Activated naive CD8-positive, alpha-beta T cell treated with anti-CD3 and anti-CD28 coated beads, Interleukin-2, amount 10 ng/mL, durations not matched to agents 7 days and 5 days (primary cell): ENCODE measurements at regions not wholly inside any gene's neighbourhood (a gene's known extent, or its start where the extent isn't known, plus 50 kb on each side); places are given as distances from the start of the nearest gene placed in this dataset.
"Not testable (repeated sequence)": the region's sequence is repeated elsewhere in the genome, so short reads cannot be mapped to it uniquely, and the experiment has no call there.

Experiments used
- ATAC-seq: fragments of 150-1000 bp; cut with Tn5 transposase; one replicate; pipeline ENCODE4 v1.10.0; 2021; ENCODE audit warnings: low read depth, moderate library complexity
- POLR2A ChIA-PET: fragments of 350-600 bp; sonication (Branson Sonifier 250); formaldehyde crosslinking; loops from one replicate; lab custom pipeline; 2021; ENCODE audit warnings: antibody characterized with exemption; lab: Charles Lee
- DNase-seq: peaks from one replicate; pipeline ENCODE4 v3.0.0; 2021
- H3K27ac Mint-ChIP-seq: one replicate; pipeline ENCODE4 v1.8.0; 2022; ENCODE audit warnings: mild to moderate bottlenecking, mixed read lengths
- H3K27me3 Mint-ChIP-seq: one replicate; pipeline ENCODE4 v1.8.0; 2022; ENCODE audit warnings: mild to moderate bottlenecking, moderate library complexity, mixed read lengths
- H3K36me3 Mint-ChIP-seq: one replicate; pipeline ENCODE4 v1.8.0; 2021; ENCODE audit warnings: mild to moderate bottlenecking, mixed read lengths
- H3K4me1 Mint-ChIP-seq: one replicate; pipeline ENCODE4 v1.8.0; 2021; ENCODE audit warnings: mixed read lengths
- H3K4me3 Mint-ChIP-seq: one replicate; pipeline ENCODE4 v1.8.0; 2022; ENCODE audit warnings: mild to moderate bottlenecking, moderate library complexity, mixed read lengths
- H3K9me3 Mint-ChIP-seq: one replicate; pipeline ENCODE4 v1.8.0; 2021; ENCODE audit warnings: mixed read lengths

DNA sequence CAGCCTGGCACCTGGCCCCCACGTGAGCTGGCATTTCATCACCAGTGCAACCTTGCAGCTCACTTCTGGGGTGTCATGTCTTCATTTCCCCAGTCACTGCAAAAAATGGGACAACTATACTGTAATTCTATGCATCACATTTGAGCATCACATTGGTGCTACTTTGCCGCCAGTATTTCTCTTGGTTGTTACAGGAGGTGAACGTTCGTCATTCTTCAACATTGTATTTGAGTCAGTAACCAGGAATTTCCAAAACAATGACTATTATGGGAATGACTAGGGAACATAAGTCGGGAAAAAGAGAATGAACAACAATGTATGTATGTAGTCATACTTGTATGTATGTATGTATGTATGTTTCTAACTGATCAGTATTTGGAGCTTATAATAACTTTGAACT is 1278.0 kb downstream of the EFNA5 start:
- Mint-ChIP-seq H3K4me1 (no peaks in the 10 kb centered on the region), H3K9me3 (no peaks in the 10 kb centered on the region), H3K4me3 (no peak overlapping the region), H3K36me3 (no peaks in the 10 kb centered on the region), H3K27me3 (no peaks in the 10 kb centered on the region), H3K27ac (no peak overlapping the region)
- no peak for DNase-seq
- POLR2A ChIA-PET: no interaction called here
- ATAC-seq: no peak

DNA sequence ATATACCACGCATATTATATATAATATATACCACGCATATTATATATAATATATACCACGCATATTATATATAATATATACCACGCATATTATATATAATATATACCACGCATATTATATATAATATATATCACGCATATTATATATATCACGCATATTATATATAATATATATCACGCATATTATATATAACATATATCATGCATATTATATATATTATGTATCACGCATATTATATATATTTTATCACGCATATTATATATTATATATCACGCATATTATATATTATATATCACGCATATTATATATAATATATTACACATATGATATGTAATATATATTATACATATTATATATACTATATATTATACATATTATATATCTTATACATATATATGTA is 1283.0 kb downstream of the EFNA5 start:
- H3K27me3 Mint-ChIP-seq, ATAC-seq, H3K4me1 Mint-ChIP-seq, H3K36me3 Mint-ChIP-seq, POLR2A ChIA-PET, H3K27ac Mint-ChIP-seq, H3K9me3 Mint-ChIP-seq, DNase-seq, H3K4me3 Mint-ChIP-seq: not testable (repeated sequence)

DNA sequence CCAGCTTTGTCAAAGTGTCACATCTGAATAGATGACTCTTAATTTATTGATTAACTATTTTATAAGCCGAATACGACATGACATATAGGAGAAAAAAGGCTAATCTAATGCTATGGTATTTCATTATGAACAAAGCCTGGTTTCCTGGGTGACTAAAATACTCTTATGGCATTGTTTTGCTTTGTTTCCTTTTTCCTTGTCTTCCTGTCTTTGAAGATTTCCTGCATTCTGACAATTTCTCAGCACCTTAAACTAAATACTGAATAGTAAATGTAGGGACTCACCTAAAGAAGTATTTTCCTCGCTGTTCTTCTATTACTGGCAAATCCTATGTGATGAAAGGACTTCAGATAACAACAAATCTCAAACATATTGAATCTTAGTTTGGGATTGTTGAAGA is 1284.5 kb downstream of the EFNA5 start:
- POLR2A ChIA-PET: no interaction called here
- no peak for ATAC-seq
- H3K4me3 Mint-ChIP-seq: no peak overlapping the region

DNA sequence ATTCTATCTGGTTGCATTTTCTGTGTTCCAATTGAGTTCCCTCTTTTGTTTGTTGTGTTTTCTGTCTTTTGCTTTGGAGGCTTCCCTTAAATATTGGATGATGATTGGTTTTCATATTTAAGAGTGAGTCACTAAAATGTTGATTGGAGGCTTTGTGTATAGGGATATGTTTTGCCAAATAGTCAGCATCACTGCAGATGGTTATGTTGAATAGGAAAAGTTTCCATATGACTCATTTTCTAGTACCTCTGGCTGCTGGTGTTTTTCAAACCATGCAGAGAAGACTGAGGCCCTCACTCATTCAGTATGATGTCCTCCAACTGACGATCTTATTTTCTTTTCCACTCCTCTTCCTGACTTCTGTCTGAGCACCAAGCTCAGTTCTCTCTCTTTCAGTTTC is 1290.0 kb downstream of the EFNA5 start:
- no peak for ATAC-seq
- no peak overlapping the region for H3K27ac Mint-ChIP-seq
- POLR2A ChIA-PET: no interaction called here

More for the DNA sequence above, 1284.5 kb downstream of the EFNA5 start:
- Mint-ChIP-seq H3K36me3 (no peaks in the 10 kb centered on the region), H3K27ac (no peak overlapping the region), H3K27me3 (no peaks in the 10 kb centered on the region), H3K9me3 (no peaks in the 10 kb centered on the region), H3K4me1 (no peaks in the 10 kb centered on the region)
- no peak for DNase-seq

DNA sequence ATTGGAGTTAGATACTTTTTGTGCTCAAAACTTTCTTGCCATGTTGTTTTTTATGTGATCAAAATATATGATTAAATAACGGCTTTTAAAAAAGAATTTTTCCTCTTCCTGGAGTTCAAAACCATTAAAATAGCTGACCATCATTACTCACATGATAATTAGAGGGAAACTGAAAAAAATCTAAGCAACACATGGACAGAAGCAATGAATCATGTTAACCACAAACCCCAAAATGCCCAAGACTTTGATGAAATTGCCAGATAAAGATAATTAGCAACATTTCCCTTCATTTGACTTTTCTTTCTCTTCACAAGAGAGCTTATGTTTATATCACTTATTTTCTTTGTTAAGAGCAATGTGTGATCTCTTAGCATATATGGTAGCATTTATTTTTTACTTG is 1294.2 kb downstream of the EFNA5 start:
- Mint-ChIP-seq H3K27me3 (no peaks in the 10 kb centered on the region), H3K4me3 (no peak overlapping the region), H3K36me3 (no peaks in the 10 kb centered on the region), H3K9me3 (peaks cover 1% of the 10 kb centered on the region), H3K27ac (no peak overlapping the region), H3K4me1 (no peaks in the 10 kb centered on the region)
- ATAC-seq (no peak), DNase-seq (no peak)
- POLR2A ChIA-PET: no interaction called here

More for the DNA sequence above, 1290.0 kb downstream of the EFNA5 start:
- Mint-ChIP-seq H3K4me3 (no peak overlapping the region), H3K4me1 (no peaks in the 10 kb centered on the region), H3K36me3 (no peaks in the 10 kb centered on the region), H3K27me3 (no peaks in the 10 kb centered on the region), H3K9me3 (peaks cover 1% of the 10 kb centered on the region)
- no peak for DNase-seq

DNA sequence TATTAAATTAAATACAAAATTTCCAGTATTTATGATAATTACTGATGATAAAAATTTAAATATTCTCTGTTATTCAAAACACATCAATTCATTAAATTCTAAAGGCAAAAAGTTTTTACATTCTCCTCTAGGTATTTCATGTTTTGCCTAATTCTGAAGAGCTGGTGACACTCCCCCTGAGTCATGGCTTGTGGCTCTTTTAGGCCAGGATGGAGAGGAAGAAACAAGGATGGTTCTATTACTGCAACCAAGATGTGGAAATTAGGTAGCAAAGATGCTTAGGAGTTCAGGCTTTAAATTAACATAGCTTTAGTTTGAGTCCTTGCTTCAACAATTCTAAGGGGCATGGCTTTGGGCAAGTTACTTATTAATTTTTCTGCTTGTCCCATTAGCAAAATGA is 1295.8 kb downstream of the EFNA5 start:
- no peak overlapping the region for H3K27ac Mint-ChIP-seq
- no peak for DNase-seq
- no peak for ATAC-seq
- no peaks in the 10 kb centered on the region for H3K4me1 Mint-ChIP-seq
- POLR2A ChIA-PET: no interaction called here
- H3K9me3 Mint-ChIP-seq: peaks cover 3% of the 10 kb centered on the region
- no peaks in the 10 kb centered on the region for H3K27me3 Mint-ChIP-seq
- H3K36me3 Mint-ChIP-seq: no peaks in the 10 kb centered on the region
- H3K4me3 Mint-ChIP-seq: no peak overlapping the region

DNA sequence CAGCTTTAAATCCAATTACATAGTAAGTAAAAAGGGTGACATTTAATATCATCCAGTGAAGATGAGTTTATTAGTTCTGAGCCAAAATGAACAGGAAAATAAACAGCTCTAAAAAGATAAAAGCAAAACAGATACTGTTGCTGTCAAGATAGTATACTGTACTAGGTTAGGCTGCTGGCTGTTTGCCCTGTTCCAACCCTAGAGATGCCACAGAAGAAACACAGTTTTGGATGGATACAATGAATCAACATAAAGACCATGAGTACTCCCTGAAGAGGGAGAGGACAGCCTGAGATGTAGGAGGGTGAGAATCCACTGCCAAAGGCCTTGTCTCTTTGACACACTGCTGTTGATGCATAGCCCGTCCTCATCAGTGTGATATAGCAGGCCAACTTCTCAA is 1302.7 kb downstream of the EFNA5 start:
- ATAC-seq: no peak

DNA sequence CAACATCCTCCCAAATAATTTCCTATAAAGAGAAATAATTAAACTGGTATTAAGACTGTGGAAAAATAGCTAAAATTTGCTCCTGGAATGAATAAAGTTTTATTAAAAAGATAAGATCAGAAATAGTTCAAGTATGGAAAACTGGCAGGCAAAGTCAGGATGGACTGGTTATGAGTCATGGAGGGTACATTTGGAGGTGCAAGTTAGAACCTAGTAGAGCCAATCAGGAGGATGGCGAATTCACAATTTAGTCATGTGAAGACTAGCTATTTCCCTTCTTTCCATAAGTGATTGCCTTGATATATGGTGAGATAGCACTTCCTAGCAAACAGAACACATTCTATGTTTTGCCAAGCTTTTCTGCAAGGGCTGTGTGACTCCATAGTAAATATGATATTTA is 1303.5 kb downstream of the EFNA5 start:
- no peak for ATAC-seq
- H3K36me3 Mint-ChIP-seq: no peaks in the 10 kb centered on the region
- no peak for DNase-seq
- H3K9me3 Mint-ChIP-seq: peaks cover 7% of the 10 kb centered on the region
- no peak overlapping the region for H3K4me3 Mint-ChIP-seq
- H3K27me3 Mint-ChIP-seq: no peaks in the 10 kb centered on the region
- H3K4me1 Mint-ChIP-seq: no peaks in the 10 kb centered on the region
- POLR2A ChIA-PET: no interaction called here
- no peak overlapping the region for H3K27ac Mint-ChIP-seq

More for the DNA sequence above, 1302.7 kb downstream of the EFNA5 start:
- Mint-ChIP-seq H3K9me3 (peaks cover 6% of the 10 kb centered on the region), H3K4me1 (no peaks in the 10 kb centered on the region), H3K27ac (no peak overlapping the region), H3K36me3 (no peaks in the 10 kb centered on the region), H3K4me3 (no peak overlapping the region), H3K27me3 (no peaks in the 10 kb centered on the region)
- no peak for DNase-seq
- POLR2A ChIA-PET: no interaction called here

DNA sequence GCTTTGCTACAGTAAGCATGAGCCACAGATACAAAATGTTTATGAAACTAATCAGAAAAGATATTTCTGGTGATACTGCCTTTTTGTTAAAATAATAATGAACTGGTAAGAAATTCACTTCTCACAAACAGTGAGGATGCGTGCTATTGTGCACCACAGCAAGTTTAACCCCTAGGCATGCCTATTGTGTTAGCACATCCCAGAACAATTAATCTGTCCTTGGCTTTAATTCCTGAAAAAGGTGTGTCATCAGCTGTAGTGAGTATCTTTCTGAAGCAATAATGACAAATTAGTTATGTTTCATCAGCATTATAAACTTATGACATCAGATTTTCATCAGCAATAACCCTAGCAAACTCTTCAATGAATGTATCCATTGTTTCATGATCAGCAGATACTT is 1307.2 kb downstream of the EFNA5 start:
- H3K9me3 Mint-ChIP-seq: peaks cover 5% of the 10 kb centered on the region
- no peak overlapping the region for H3K4me3 Mint-ChIP-seq
- H3K27me3 Mint-ChIP-seq: no peaks in the 10 kb centered on the region
- POLR2A ChIA-PET: no interaction called here
- DNase-seq (no peak), ATAC-seq (no peak)
- H3K36me3 Mint-ChIP-seq: no peaks in the 10 kb centered on the region
- no peak overlapping the region for H3K27ac Mint-ChIP-seq
- H3K4me1 Mint-ChIP-seq: no peaks in the 10 kb centered on the region

DNA sequence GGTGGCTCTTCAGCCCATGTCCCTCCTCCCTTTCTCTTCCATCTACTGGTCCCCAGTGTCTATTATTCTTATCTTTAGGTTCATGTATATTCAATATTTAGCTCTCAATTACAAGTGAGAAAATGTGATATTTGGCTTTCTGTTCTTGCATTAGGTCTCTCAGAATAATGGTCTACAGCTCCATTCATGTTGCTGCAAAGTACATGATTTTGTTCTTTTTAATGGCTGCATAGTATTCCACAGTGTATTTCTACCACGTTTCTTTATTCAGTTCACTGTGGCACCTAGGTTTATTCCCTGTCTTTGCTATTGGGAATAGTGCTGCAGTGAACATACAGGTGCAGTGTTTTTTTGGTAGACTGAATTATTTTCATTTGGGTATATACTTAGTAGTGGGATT is 1308.8 kb downstream of the EFNA5 start:
- Mint-ChIP-seq H3K4me1 (no peaks in the 10 kb centered on the region), H3K27ac (no peak overlapping the region), H3K36me3 (no peaks in the 10 kb centered on the region), H3K9me3 (peaks cover 5% of the 10 kb centered on the region), H3K27me3 (no peaks in the 10 kb centered on the region), H3K4me3 (no peak overlapping the region)
- DNase-seq (no peak), ATAC-seq (no peak)
- POLR2A ChIA-PET: no interaction called here

DNA sequence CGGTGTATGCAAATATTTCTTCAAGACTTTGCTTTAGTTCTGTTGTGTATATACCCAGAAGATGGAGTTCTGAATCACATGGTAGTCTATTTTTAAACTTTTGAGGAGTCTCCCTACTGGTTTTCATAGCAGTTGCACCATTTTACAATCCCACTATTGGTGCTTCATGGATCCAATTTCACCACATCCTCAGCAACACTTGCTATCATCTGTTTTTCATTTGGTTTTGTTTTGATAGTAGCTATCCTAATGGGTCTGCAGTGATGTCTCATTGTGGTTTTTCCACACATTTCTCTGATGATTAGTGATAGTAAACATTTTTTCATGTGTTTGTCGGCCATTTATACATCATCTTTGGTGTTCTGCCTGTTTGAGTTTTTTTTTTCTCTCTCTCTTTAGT is 1339.3 kb downstream of the EFNA5 start:
- DNase-seq (no peak), ATAC-seq (no peak)
- Mint-ChIP-seq H3K36me3 (no peaks in the 10 kb centered on the region), H3K9me3 (peaks cover 3% of the 10 kb centered on the region), H3K27ac (no peak overlapping the region), H3K4me3 (no peak overlapping the region), H3K27me3 (no peaks in the 10 kb centered on the region), H3K4me1 (no peaks in the 10 kb centered on the region)
- POLR2A ChIA-PET: no interaction called here

DNA sequence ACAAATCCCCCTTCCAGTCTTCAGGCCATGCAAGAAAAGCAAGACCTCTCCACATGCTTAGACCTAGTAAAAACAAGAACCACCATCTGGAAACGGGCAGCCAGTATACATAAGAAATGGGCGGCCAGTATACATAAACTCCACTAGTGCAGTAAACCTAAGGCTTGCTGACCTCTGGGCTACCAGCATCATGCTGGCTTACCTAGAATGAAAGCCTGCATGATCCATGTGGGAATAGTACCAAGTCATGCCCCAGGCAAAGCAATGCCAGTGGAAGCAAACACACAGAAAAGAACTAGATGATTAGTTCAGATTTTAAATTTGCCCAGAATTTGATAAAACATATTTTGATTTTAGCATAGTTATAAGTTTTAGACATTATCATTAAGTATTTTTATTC is 1346.4 kb downstream of the EFNA5 start:
- Mint-ChIP-seq H3K36me3 (no peaks in the 10 kb centered on the region), H3K9me3 (peaks cover 2% of the 10 kb centered on the region), H3K4me3 (no peak overlapping the region), H3K27me3 (no peaks in the 10 kb centered on the region), H3K4me1 (no peaks in the 10 kb centered on the region), H3K27ac (no peak overlapping the region)
- ATAC-seq (no peak), DNase-seq (no peak)
- POLR2A ChIA-PET: no interaction called here

DNA sequence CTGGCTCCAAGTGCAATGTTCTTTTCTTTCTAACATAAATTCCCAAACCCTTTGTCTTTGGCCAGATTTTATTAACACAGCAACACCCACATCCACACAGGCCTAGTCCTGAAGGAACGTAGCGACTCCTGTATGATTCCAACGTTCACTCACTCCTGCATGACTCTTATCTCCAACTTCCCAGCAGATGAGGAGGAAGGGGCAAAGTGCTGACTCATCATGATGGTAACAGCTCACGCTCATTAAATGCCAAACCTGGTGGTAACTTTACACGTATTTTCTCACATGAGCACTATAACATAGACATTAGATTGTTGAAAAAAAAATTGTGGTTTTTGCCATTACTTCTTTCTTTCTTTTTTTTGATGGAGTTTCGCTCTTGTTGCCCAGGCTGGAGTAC is 1349.5 kb downstream of the EFNA5 start:
- no peak overlapping the region for H3K4me3 Mint-ChIP-seq
- no peak overlapping the region for H3K27ac Mint-ChIP-seq
- DNase-seq: no peak
- no peaks in the 10 kb centered on the region for H3K4me1 Mint-ChIP-seq
- H3K27me3 Mint-ChIP-seq: no peaks in the 10 kb centered on the region
- peaks cover 2% of the 10 kb centered on the region for H3K9me3 Mint-ChIP-seq
- no peak for ATAC-seq
- POLR2A ChIA-PET: no interaction called here
- H3K36me3 Mint-ChIP-seq: no peaks in the 10 kb centered on the region

DNA sequence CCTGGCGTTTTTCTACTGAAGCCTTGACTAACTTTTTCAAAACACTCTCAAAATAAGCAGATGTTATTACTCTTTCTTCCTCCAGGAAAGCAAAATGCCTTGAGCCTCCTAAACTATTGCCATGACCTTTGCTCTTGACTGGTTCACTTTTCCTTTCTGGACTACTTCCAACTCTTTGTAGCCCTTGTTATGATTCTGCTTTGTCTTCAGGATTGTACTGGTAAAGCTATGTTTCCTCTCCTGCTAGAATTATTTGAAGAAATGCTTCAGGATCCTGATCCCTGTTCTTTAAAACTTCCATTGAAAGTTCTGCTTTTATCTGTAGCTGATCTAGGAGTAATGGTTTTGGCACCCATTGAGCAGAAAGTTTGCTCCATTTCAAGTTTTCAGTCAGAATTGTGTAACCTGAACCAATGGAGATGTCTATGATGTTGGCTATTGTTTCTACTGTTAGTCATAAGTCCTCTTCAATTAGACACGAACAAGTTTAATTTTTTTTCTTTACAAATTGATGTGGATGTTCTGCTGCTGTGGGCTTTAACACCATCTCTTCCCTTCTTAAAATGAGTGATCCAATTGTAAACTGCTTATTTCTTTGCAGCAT is 1356.4 kb downstream of the EFNA5 start:
- Mint-ChIP-seq H3K27ac (no peak overlapping the region), H3K4me1 (no peaks in the 10 kb centered on the region), H3K36me3 (no peaks in the 10 kb centered on the region), H3K9me3 (peaks cover 2% of the 10 kb centered on the region), H3K4me3 (no peak overlapping the region), H3K27me3 (no peaks in the 10 kb centered on the region)
- no peak for DNase-seq
- ATAC-seq: no peak
- POLR2A ChIA-PET: no interaction called here

DNA sequence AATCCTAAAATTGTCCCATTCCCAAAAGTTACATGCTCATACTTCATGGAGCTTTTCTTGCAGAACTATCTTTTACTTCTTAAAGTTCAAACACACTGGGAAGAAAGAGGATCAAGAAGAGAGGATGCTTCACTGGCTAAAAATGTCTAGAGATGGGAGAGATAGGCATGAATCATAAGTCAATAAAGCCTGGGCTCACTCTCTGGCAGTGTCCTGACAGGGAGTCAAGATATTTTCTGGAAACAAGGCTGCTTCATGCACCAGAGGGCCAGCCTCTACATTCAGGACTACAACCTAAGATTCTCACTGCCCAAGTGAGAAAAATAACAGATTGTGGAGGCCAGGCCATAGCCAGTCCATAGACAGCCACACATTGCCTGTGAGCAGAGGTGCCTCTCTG is 1358.4 kb downstream of the EFNA5 start:
- H3K27me3 Mint-ChIP-seq: no peaks in the 10 kb centered on the region
- POLR2A ChIA-PET: no interaction called here
- no peak overlapping the region for H3K4me3 Mint-ChIP-seq
- no peak overlapping the region for H3K27ac Mint-ChIP-seq
- DNase-seq (no peak), ATAC-seq (no peak)
- no peaks in the 10 kb centered on the region for H3K36me3 Mint-ChIP-seq
- H3K9me3 Mint-ChIP-seq: no peaks in the 10 kb centered on the region
- no peaks in the 10 kb centered on the region for H3K4me1 Mint-ChIP-seq
